Activated T-cell treated with anti-CD3 and anti-CD28 coated beads for 48 hours (primary cell): ENCODE measurements at regions not wholly inside any gene's neighbourhood (a gene's known extent, or its start where the extent isn't known, plus 50 kb on each side); places are given as distances from the start of the nearest gene placed in this dataset.
"Not testable (repeated sequence)": the region's sequence is repeated elsewhere in the genome, so short reads cannot be mapped to it uniquely, and the experiment has no call there.

Experiments
- DNase-seq: peaks from one replicate; pipeline ENCODE4 v3.0.0-alpha.2; 2020; ENCODE audit warnings: low read depth

DNA sequence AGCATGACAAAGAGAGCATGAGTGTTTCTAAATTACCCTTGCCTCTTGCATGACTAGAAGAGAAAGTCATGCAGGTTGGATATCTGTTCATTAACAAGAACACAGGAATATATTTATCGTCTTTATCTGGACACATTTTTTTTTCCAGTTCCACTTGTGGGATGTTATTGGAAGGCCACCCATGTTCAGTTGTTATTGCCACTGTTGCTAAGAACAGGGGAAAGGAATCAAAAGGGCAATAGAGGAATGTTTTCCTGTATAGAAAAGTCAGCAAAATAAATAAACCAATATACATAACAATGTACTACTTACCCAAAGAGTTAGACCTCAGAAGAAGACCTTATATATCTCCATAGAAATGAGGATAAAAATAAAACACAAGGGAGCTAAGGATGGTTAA is 270.1 kb downstream of the QDPR start:
- no peak for DNase-seq

DNA sequence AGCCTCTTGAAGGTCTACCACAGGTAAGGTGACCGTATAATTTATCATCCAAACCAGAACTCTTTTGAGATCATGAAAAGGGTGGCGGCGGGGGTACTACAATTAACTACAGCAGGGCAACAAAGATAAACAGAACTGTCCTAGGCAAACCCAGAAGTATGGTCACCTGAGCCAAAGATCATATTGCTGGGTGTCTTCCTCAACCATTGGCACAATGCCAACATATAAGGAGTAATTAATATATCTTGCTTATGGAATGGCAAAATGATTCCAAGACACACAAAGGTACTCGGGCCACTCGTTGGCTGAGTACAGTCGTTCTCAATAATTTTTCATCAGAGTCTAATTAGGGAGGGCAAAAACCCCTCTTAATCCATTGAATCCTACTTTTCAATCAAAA is 273.3 kb downstream of the QDPR start:
- DNase-seq, result no peak

DNA sequence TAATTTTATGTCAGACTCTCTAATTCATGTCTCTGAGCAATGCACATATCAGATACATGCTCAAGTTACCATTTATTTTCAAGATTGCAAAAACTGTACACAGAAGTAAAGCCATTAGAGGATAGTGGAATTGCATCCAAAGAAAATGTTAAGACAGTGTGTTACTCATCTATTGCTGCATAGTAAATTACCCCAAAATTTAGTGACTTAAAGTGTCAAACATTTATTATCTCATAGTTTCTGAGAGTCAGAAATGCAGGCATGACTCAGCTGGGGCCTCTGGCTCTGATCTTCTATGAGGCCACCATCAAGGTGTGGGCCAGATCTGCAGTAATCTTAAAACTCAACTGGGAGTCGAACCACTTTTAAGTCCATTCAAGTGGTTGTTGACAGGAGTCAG is 275.2 kb downstream of the QDPR start:
- DNase-seq, result no peak

DNA sequence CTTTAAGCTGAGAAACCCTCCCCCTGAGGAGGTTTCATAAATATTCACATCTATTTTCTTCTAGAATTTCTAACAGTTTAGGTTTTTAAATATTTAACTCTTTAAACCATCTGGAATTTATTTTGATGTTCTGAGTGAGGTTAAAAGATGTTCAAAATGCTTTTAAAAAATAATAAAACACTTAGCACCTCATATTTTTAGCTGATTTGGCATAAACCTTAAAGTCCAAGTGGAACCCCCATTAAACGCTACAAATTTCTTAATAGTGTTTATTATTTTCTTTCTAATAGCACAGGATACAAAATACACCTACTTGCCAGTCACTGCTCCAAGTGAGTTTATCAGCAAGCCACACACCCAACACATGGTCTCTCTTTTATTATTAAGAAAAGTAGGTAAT is 277.2 kb downstream of the QDPR start:
- DNase-seq, result no peak

DNA sequence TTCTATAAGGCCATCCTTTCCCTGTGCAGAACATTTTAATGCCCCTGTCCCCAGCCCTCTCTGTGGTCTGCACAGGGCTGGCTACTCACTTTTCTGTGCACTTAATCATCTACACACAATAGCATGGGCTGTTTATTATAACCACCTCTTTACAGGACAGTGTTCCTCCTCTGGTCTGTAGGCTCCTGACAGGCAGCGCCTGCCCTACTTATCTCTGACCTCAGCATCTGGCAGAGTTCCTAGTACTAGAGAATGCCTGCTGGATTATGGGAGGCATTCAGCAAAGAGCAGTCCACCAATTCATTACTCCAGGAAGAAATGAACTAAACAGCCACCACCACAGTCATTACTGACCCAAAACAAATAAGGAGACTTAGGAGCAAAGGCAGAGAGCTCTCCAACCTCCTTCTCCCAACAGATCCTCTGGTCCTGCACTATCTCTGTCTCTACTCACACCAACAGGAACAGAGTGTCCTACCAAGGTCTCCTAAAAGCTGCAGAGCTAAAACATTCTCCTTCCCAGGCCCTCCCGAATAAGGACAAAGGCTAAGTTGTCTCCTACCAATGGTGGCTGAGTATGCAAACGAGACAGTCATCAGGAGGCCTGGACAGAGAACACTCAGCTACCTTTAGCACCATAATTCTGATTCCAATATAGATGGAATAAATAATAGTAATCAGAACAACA is 279.2 kb downstream of the QDPR start:
- DNase-seq, result no peak

DNA sequence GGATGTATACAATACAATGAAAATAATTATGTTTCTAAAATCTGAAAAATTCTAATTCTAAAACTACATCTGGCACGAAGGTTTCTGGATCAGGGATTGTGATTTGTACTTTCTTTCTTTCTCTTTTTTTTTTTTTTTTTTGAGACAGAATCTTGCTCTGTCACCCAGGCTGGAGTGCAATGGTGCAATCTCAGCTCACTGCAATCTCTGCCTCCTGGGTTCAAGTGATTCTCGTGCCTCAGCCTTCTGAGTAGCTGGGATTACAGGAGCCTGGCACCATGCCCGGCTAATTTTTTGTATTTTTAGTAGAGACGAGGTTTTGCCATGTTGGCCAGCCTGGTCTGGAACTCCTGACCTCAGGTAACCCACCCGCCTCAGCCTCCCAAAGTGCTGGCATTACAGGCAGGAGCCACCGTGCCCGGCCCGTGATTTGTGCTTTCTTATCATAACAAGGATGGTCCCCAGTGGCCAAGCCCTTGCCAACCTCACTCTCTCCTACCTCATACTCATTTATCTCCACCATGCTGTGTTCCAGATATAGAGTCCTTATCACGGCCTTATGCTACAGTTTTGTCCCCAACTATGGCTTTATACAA is 279.9 kb downstream of the QDPR start:
- DNase-seq, result not testable (repeated sequence)

DNA sequence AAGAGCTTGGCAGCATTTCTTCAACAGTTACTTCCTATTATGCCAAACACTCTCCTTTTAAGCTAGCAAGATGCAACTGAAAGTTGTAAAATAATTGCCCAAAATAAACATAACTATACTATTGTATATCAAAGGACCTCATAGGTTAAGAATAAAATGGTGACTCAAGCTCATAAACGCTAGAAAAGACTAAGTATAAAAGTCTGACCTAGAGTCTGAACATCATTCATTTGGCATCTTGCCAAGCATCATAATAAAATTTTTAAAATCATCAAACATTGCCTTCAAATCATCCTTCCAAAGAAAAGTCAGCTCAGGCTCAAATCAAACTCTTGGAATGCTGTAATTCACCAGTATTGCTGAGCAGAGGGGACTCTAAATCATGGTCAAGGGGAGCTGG is 281.2 kb downstream of the QDPR start:
- no peak for DNase-seq

DNA sequence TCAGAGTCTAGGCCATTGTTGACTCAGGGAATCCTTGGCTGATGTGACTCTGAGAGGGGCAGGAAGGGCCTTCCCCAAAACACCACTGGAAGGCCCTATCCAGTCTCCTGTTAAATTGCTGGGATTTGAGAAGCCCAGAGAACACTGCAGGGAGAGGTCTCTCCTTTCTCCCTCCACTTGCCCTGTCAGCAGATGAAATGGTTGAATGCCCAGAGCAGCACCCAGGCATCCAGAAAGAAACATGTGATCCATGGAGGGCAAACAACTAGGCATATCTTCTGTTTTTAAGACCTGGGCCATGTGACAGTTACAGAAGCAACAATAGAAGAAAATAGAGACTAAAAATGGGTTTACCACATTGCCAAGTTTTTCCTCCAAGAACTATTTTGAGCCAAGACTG is 291.1 kb downstream of the QDPR start:
- no peak for DNase-seq

DNA sequence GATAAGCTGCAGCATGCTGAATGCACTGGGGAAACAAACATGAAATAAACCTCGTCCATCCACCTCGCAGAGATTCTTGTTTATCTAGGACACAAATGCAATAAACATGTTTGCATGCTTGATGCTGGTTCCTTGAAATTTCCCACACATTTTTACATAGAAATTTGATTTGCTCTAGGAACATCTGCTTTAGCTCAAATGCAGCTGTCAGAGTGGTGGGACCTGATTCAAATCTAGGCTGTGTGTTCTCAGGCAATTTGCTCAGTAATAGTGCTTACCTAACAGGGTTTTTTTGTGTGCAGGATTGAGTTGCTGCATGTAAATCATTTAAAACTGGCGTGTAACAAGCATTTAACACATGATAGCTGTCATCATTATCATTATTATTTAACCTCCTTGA is 293.1 kb downstream of the QDPR start:
- DNase-seq, result no peak

DNA sequence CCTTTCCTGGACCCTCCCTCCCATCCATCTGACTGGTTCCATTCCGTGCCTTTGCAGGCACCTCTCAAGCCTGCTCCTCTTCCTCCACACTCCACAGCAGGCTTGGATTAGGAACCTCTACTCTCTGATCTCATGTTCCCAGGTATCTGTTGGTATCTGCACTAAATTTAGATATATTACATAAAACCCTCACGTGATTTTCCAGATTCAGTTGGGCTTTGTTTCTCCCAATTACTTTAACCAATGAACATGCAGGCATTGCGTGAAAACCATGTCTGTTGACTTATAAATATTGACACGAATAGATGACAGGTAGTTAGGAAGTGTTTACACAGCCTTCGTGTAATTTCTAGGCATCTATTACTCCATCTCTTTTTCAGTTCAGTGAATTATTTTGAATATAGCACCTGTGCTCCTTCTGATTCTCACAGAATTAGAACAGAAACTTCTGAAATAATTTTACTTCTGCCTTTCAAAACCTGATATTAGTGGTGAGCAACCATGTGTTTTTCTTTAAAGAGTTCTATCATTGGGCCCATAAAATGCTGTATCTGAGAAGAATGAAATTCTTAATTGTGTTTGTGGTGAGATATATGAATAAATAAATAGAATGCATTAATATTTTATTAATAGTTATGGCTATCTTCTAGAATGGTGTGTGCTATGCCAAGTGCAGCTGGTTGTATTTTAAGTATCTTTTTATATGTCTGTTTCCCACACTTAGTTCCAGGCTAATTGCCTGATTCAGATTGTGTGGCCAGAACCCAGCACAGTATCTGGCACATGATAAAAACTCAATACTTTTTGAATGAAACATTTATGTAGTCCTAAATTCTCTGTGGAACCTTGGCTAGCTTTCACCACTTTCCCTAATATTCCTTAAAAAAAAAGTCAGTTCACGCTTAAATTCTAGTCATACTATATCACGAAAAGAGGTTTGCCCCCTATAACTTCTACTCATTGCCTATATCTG is 304.8 kb downstream of the QDPR start:
- no peak for DNase-seq

DNA sequence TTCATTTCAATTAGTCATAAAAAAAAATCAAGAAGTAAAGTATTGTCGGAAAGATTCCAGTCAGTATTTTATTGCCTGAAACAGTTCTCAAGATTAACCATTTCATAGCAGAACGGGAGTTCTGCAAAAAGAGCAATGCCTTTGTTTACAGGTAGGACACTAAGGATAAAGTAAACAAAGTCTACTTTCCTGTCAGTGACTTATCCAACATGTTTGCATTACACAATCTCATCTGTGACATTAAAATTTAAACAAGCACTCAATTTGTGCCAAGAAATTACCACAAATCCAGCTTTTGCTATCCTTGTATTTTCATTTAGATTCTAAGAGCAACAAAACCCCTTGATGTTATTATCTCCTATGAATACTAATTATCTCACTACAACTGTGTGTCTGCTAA is 306.5 kb upstream of the LDB2 start:
- no peak for DNase-seq

DNA sequence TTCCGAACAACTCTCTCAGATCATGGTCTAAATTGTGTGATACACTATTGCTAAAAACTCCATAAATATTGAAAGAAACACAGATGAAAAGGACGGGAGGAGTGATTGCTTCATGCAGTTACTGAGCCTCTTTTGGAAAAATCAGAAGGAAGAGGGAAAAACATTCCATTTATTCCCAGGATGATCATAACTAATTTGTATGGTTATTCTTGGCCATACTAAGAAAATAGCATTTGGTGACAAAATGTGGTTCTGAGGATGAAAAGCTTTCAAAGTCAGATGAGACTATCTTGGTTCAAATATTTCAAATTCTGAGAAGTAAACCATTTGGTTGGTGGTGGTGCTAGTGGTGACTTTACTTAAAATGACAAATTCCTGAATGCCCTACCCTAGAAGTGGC is 305.4 kb upstream of the LDB2 start:
- DNase-seq, result no peak

DNA sequence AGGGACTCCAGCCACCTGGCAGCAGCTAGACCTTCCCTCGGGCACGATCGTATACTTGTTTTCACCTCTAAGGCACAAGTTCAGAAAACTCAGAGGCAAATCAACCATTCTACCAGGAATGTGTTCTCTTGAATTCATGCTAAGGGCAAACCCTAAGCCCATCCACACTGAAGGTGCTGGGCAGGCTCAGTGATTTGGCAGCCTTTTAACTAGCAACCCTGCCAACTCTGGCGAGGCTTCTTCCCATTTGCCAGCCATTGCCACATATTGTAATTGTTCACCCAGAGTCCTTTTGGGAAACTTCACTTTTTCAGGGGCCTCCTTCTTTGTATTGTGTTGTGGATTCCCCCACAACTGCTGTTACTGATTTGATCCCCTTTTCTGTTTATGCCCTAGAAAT is 298.6 kb upstream of the LDB2 start:
- DNase-seq, result no peak

DNA sequence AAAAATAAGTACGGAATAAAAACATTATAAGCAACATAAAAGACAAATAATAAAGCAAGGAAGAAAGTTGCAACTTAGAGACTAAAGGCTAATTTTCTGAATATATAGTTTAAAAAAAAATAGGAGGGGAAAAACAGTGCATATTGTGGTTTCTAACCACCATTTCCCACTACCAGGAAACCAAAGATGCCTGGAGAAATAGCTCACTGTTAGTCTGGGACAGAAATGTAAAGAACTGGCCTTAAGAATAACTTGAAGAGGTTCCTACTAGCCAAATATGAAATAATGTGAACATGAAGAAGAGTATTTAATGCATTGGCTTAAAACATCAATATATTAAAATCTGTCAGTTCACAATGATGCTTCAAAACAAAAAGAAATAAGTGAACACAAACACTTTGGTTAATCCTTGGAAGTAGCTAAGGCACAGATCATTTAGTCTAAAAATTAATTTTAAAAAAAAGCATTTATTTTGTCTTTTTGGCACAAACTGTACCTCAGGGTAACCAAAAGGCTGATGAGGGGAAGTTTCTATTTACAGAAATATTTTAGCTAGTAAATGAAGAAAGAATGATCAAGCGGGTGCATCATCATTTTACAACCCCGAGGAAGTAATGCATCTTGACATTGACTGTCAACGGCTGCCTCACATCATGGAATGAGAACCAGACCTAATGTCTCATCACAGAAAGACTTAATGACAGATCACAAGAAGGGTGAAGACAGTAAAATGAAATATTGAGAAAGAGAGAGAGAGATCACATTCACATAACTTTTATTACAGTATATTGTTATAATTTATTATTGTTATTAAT is 297.2 kb upstream of the LDB2 start:
- DNase-seq, result no peak

DNA sequence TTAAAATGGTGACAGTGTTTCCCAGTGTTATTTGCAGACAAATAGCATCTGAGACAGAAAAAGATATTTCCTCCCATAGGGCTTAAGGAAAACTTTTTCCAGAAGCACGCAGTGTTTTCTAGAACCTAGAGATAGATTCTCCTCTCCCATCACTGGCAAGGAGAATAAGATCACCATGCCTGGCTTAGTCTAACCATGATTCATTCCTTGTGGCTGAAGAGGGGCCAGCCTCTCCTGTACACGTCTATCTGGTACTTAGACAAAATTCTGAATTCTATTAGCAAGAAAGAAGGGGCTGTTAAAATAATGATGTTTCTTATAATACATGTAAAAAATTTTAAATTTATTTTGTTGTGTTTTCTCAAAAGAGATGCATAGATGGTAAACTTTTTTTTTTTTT is 296.1 kb upstream of the LDB2 start:
- no peak for DNase-seq

DNA sequence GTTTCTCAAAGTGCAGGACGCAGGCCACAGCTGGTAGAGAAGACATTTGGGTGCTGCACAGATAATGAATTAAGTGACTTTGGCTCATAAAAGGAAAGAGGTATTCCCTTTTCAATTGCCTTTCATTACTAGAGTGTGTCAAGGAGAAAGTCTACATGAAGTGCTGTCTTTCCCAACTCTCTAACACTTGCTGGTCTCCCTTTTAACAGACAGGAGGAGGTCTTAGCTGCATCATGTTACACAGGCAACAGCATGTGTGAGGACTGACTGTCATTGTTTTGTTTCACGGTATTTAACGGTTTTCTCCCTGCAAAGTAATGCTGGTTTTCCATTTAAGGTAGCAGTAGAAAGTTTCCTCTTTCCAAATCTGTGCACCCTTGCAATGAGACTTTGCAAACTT is 291.3 kb upstream of the LDB2 start:
- DNase-seq, result no peak

DNA sequence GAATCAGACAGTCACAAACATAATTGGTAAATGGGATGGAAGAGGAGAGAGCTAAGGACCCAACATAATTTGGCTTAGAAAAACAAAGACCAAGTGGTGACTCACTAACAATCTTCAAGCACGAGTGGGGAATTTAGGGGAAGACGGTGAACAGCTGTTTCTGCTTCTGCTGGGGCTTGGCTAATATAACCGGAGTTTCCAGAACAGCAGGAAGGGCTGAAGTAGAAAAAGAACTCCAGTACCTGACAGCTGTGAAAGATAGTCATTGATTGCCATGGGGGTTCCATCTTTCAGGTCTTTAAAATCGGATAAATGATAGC is 290.9 kb upstream of the LDB2 start:
- no peak for DNase-seq

DNA sequence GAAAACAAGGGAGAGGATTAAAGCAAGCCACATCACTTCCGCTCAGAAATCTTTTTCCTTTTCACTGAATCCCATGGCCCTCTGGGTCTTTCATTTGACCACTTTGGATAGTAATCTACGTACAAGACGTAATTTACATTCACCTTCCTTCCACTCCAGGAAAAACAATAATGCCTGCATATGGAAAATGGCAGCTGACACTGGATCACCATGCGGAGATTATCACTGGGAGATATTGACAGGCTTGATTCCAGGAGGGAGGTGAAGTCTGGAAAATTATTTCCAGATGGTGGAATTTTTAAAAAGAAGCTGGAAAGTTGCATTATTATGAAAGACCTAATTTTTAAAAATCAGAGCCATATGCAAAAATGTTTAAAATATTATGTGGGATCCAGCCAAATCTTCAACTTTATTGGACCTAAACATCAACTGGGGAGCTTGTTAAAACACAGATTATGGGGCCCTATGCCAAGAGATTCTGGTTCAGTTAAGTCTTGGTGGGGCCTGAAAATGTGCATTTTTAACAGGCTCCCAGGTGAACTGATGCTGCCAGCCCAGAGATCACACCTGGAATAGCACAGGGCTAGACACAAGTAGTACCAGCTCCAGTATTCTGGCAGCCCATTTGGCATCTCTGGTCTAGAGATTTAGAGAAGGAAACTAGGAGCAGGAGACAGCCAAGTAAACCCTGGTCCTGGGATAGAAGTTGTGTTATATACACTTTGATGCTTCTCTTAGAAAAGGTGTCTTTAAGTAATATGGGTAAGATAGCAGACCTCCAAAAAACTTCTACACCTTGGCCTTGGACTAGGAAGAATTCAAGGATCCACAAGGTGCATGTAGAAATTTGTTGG is 290.3 kb upstream of the LDB2 start:
- DNase-seq, result no peak

DNA sequence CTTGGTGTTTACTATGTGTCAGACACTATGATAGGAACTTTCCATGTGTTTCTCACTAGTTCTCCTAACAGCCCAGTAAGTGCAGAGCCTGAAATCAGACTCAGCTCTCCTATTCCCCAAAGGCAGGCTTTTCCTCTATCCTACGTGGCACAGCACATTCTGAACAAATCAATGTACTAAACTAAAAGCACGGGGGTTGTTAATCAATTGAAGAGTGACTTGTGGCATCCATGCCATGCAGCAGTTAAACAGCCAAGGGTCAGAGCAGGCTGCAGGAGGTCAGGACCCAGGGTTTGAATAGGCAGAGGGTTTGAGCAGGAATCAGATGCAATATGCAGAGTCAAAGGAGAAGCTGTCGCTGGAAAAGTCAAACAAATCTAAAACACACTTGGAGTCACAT is 289.7 kb upstream of the LDB2 start:
- no peak for DNase-seq

DNA sequence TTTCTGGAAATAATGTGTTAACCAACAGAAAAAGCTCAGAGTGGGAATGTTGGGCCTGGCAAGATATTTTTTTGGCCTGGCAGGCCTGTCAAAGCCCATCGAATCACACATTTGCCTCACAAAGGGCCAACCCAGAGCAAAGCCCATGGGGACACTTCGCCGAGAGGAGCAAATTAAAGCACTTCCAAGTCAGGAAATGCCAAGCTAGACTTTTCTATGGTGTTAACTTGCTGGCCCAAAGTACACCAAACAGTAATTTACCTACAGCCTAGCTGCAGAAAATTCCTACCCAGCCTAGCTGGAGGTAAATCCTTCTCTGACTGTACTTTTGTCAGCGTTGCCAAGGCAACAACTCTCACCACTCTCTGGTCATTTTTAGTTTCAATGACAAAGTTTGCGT is 288.6 kb upstream of the LDB2 start:
- no peak for DNase-seq

DNA sequence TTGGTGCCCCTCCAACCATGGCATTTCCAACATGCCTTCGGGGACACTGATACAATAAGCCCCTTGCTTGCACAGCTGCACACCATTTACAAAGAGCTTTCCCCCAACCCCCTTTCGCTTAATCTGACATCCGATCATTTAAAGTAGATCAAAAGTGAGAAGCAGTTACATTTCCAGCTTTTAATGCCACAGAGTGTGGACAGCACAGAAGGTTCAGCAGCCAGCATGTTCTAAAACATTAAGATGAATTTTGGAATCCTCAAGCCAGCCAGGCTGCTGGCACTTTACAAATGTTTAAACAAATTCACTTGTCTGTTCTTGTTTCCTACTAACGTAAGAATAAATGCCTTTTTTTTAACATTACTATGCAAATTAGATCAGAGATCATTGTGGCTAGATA is 284.4 kb upstream of the LDB2 start:
- DNase-seq, result no peak

DNA sequence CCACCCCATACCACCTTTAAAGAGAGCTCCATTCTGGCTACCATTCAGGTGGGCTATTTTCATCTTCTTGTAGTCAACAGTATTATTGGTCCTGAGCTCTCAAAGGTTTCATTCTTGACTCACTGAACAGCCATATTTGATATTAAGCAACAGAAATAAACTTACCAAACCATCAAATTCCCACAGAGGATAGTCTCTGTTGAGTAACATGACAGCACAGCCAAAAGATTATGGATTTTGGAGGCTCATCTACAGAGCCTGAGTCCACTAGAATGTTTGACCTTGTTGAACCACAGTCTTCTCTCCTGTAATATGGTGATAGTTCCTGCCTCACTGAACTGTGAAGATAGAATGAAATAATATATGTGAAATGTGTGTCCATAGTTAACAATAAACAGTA is 276.3 kb upstream of the LDB2 start:
- DNase-seq, result no peak
